Transverse colon (tissue), 3 donors: ENCODE measurements at regions not wholly inside any gene's neighbourhood (a gene's known extent, or its start where the extent isn't known, plus 50 kb on each side); places are given as distances from the start of the nearest gene placed in this dataset.

Experiments used
- EP300 ChIP-seq: sonication (generic); formaldehyde crosslinking; IDR thresholded peaks from one replicate; pipeline ENCODE4 v1.6.1; 2017; ENCODE audit warnings: antibody characterized with exemption, low read depth
- TF ChIP-seq, protein P1 (sequence below), 5 experiments: fragments of 200-600 bp in 3 of 5; fragments of 450-650 bp in 2 of 5; sonication (generic) in 3 of 5; IDR thresholded peaks; 1 replicate in 2 of 5; 2 replicates in 3 of 5; pipeline ENCODE4 v1.5.1; 2016 to 2017; ENCODE audit warnings: antibody characterized with exemption in 5 of 5, inconsistent platforms in 3 of 5, mild to moderate bottlenecking in 2 of 5, moderate library complexity in 1 of 5

DNA sequence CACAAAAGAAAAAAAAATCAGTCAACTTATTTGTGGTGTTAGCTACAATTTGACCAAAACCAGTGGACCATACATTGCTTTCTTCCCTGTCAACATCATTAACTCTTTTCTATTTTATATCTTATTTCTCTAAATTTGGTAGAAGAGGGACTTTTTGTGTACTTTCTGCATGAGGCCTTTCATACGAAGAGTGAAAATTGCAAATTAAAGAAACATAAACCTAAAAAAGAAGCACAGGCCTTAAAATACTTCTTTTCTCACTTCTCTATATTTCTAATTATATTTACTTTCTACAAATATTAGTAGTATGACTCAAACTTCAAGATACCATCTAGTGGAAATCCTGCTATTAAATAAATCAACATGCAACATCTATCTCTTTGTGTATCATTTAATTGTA lies 1073.4 kb upstream of the ZEB2 start:
- TF ChIP-seq, protein P1, sequence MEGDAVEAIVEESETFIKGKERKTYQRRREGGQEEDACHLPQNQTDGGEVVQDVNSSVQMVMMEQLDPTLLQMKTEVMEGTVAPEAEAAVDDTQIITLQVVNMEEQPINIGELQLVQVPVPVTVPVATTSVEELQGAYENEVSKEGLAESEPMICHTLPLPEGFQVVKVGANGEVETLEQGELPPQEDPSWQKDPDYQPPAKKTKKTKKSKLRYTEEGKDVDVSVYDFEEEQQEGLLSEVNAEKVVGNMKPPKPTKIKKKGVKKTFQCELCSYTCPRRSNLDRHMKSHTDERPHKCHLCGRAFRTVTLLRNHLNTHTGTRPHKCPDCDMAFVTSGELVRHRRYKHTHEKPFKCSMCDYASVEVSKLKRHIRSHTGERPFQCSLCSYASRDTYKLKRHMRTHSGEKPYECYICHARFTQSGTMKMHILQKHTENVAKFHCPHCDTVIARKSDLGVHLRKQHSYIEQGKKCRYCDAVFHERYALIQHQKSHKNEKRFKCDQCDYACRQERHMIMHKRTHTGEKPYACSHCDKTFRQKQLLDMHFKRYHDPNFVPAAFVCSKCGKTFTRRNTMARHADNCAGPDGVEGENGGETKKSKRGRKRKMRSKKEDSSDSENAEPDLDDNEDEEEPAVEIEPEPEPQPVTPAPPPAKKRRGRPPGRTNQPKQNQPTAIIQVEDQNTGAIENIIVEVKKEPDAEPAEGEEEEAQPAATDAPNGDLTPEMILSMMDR (IDR thresholded peaks at IDR 0.05): no peak
- TF ChIP-seq EP300: no peak
